ENCODE measurements at regions not wholly inside any gene's neighbourhood (a gene's known extent, or its start where the extent isn't known, plus 50 kb on each side); places are given as distances from the start of the nearest gene placed in this dataset.

DNA sequence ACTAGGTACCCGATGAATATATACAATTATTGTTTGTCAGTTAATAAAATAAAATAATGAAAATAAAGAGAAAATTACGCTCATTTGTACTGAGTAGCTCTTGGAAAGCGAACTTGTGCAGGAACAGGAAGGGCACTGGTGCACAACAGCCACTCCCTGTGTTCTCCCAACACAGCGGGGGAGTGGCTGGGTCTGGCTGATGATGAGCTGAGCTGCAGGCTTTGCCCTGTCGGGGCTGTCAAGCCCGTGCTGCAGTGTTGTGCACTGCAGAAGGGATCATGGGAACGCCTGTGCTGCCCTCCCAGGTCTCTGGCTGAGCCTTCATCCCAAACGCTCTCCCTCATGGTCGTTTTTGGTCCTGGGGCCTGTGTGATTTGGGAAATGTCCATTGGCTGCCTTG, 131.7 kb upstream of the MAP3K4 start:
- Histone ChIP-seq H3K27ac (no peak overlapping the region), H3K4me3 (no peak overlapping the region), H3K9me3 (no peaks in the 10 kb centered on the region), H3K27me3 (no peaks in the 10 kb centered on the region), H3K4me1 (no peaks in the 10 kb centered on the region), H3K36me3 (no peaks in the 10 kb centered on the region)
- DNase-seq = no peak
- TF ChIP-seq, protein P1, sequence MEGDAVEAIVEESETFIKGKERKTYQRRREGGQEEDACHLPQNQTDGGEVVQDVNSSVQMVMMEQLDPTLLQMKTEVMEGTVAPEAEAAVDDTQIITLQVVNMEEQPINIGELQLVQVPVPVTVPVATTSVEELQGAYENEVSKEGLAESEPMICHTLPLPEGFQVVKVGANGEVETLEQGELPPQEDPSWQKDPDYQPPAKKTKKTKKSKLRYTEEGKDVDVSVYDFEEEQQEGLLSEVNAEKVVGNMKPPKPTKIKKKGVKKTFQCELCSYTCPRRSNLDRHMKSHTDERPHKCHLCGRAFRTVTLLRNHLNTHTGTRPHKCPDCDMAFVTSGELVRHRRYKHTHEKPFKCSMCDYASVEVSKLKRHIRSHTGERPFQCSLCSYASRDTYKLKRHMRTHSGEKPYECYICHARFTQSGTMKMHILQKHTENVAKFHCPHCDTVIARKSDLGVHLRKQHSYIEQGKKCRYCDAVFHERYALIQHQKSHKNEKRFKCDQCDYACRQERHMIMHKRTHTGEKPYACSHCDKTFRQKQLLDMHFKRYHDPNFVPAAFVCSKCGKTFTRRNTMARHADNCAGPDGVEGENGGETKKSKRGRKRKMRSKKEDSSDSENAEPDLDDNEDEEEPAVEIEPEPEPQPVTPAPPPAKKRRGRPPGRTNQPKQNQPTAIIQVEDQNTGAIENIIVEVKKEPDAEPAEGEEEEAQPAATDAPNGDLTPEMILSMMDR (IDR thresholded peaks at IDR 0.05) = no peak
- intact Hi-C loops (cut with DNase I; ENCODE audit: low total_unique reads) = no loop called here

DNA sequence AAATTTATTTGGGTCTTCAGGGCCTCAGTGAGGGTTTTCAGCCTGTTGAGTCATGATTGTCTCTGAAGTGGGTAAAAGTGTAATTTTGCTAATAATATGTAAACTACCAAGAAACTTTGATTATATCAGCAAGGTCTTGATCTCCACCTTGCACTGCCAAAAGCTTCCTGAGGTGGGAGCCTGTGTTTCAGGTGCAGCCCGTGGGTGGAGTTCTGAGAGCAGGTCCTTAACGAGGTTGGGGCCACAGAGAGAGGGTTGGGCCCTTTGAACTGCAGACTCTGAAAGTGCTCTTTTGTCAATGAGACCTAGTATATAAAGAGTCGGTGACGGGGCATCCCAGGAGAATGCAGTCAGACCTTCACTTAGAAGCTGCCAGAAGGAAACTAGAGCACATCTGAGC, 129.7 kb upstream of the MAP3K4 start:
- Histone ChIP-seq H3K27me3 (no peaks in the 10 kb centered on the region), H3K9me3 (no peaks in the 10 kb centered on the region), H3K4me3 (no peak overlapping the region), H3K27ac (no peak overlapping the region), H3K36me3 (no peaks in the 10 kb centered on the region), H3K4me1 (no peaks in the 10 kb centered on the region)
- no peak for DNase-seq
- intact Hi-C loops (cut with DNase I; ENCODE audit: low total_unique reads) = no loop called here
- TF ChIP-seq, protein P1 (IDR thresholded peaks at IDR 0.05) = no peak

DNA sequence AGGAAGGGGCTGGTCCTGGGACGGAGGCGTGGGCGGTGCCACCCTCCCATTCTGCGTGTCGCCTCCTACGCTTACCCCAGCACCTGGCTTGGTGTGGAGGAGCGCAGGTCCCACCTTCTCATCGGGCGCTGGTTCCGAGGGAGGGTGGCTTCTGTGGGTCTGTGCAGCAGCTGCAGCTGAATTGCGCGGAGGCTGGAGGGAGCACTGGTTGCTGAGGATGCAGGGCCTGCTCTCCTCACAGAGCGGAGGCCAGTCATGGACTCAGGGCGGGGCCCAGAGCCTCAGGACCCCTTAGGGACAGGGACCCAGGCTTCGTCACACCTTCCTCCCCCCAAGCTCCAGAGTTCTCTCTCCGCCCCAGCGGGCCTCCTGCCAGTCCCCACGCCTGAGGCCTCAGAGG, 127.8 kb upstream of the MAP3K4 start:
- Histone ChIP-seq H3K27me3 (no peaks in the 10 kb centered on the region), H3K36me3 (no peaks in the 10 kb centered on the region), H3K9me3 (no peaks in the 10 kb centered on the region), H3K27ac (no peak overlapping the region), H3K4me3 (no peak overlapping the region), H3K4me1 (no peaks in the 10 kb centered on the region)
- TF ChIP-seq, protein P1 (IDR thresholded peaks at IDR 0.05) = no peak
- intact Hi-C loops (cut with DNase I; ENCODE audit: low total_unique reads) = no loop called here
- no peak for DNase-seq

DNA sequence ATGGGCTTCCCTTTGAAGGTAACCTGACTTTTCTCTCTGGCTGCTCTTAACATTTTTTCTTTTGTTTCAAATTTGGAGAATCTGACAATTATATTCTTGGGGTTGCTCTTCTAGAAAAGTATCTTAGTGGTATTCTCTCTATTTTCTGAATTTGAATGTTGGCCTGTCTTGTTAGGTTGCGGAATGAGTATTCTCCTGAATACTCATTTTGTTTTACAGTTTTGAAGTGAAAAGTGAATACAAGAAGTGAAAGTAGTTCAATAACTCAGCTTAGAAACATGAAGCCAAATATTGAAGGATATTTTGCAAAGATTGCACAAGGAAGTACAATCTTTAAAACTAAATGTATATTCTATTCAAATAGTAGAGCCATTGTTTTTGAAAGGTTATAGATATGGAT, 120.2 kb upstream of the MAP3K4 start:
- no peaks in the 10 kb centered on the region for H3K4me1 ChIP-seq
- no peak overlapping the region for H3K4me3 ChIP-seq
- no peaks in the 10 kb centered on the region for H3K36me3 ChIP-seq
- intact Hi-C loops (cut with DNase I; ENCODE audit: low total_unique reads) = no loop called here
- H3K9me3 ChIP-seq = no peaks in the 10 kb centered on the region
- TF ChIP-seq, protein P1 (IDR thresholded peaks at IDR 0.05) = no peak
- DNase-seq = no peak
- no peak overlapping the region for H3K27ac ChIP-seq
- H3K27me3 ChIP-seq = no peaks in the 10 kb centered on the region

- intact Hi-C loops (cut with DNase I; ENCODE audit: low total_unique reads) = no loop called here
- TF ChIP-seq, protein P1 (IDR thresholded peaks at IDR 0.05) = no peak
- Histone ChIP-seq H3K4me1 (peaks cover 0 to 13% (median 0%) of the 10 kb centered on the region in 4 donors), H3K36me3 (no peaks in the 10 kb centered on the region), H3K9me3 (no peaks in the 10 kb centered on the region), H3K27ac (no peak overlapping the region), H3K4me3 (no peak overlapping the region), H3K27me3 (no peaks in the 10 kb centered on the region)
- DNase-seq = no peak
Measured at GRCh38 chr6:160881148-160881808, 110.3 kb upstream of the MAP3K4 start.

GRCh38 chr6:160882006-160882405, 109.6 kb upstream of the MAP3K4 start:
- Histone ChIP-seq H3K27ac (no peak overlapping the region), H3K4me3 (no peak overlapping the region), H3K27me3 (no peaks in the 10 kb centered on the region), H3K9me3 (no peaks in the 10 kb centered on the region), H3K4me1 (peaks cover 0 to 13% (median 0%) of the 10 kb centered on the region in 4 donors), H3K36me3 (no peaks in the 10 kb centered on the region)
- intact Hi-C loops (cut with DNase I; ENCODE audit: low total_unique reads) = no loop called here
- TF ChIP-seq, protein P1 (IDR thresholded peaks at IDR 0.05) = no peak
- DNase-seq = no peak
